CD14-positive monocyte (primary cell): ENCODE measurements at regions not wholly inside any gene's neighbourhood (a gene's known extent, or its start where the extent isn't known, plus 50 kb on each side); places are given as distances from the start of the nearest gene placed in this dataset.

Experiments
- DNase-seq, 3 donors: peaks; one replicate each; pipeline ENCODE4 v3.0.0-alpha.2; 2011 to 2022
- H2AFZ ChIP-seq: 2 replicates; pipeline ENCODE4 v1.6.0; 2012; ENCODE audit warnings: mild to moderate bottlenecking, low read depth, low read length, inconsistent platforms; ENCODE audit not compliant: insufficient read depth, poor library complexity, severe bottlenecking
- H3K27ac ChIP-seq, 2 donors: 1 replicate in 1 of 2; 2 replicates in 1 of 2; pipeline ENCODE4 v1.5.1; 2012 to 2013; ENCODE audit warnings: low read length in 2 of 2, control low read depth in 1 of 2, inconsistent platforms in 1 of 2, low read depth in 1 of 2, mild to moderate bottlenecking in 1 of 2
- H3K27me3 ChIP-seq, 2 donors: one replicate each; pipeline versions ENCODE4 v1.6.0 to v1.6.1; 2011 to 2013; ENCODE audit warnings: low read length in 2 of 2; ENCODE audit not compliant: control insufficient read depth in 2 of 2, insufficient read depth in 2 of 2
- H3K36me3 ChIP-seq, 2 donors: replicated peaks in 1 of 2; 1 replicate in 1 of 2; 2 replicates in 1 of 2; pipeline versions ENCODE4 v1.5.1 to v1.6.1; 2012 to 2013; ENCODE audit warnings: low read length in 2 of 2, control low read depth in 1 of 2, inconsistent platforms in 1 of 2, mild to moderate bottlenecking in 1 of 2; ENCODE audit not compliant: insufficient read depth in 2 of 2, control insufficient read depth in 1 of 2
- H3K4me1 ChIP-seq, 2 donors: 1 replicate in 1 of 2; 2 replicates in 1 of 2; pipeline versions ENCODE4 v1.5.1 to v1.6.1; 2012 to 2013; ENCODE audit warnings: low read length in 2 of 2, control low read depth in 1 of 2, inconsistent platforms in 1 of 2, mild to moderate bottlenecking in 1 of 2, moderate library complexity in 1 of 2; ENCODE audit not compliant: insufficient read depth in 2 of 2, control insufficient read depth in 1 of 2
- H3K4me2 ChIP-seq: replicated peaks from 2 replicates; pipeline ENCODE3; 2012; ENCODE audit warnings: low read length, moderate library complexity, mild to moderate bottlenecking; ENCODE audit not compliant: poor library complexity, severe bottlenecking; ENCODE audit errors: extremely low read depth
- H3K4me3 ChIP-seq, 3 experiments: fragments of 200-600 bp in 1 of 3; sonication (generic) in 1 of 3; replicated peaks in 1 of 3; 1 replicate in 2 of 3; 2 replicates in 1 of 3; pipeline ENCODE4 v1.5.1; 2011 to 2013; ENCODE audit warnings: low read length in 3 of 3, mild to moderate bottlenecking in 3 of 3, control low read depth in 2 of 3, low read depth in 2 of 3, inconsistent platforms in 1 of 3, moderate library complexity in 1 of 3
- H3K79me2 ChIP-seq: 2 replicates; pipeline ENCODE4 v1.6.0; 2012; ENCODE audit warnings: mild to moderate bottlenecking, control low read depth, inconsistent platforms, low read length, moderate library complexity; ENCODE audit not compliant: insufficient read depth
- H3K9ac ChIP-seq: 2 replicates; pipeline ENCODE4 v1.6.0; 2017; ENCODE audit warnings: low read length, mild to moderate bottlenecking; ENCODE audit not compliant: insufficient read depth, poor library complexity, severe bottlenecking
- H3K9me3 ChIP-seq, 2 donors: replicated peaks in 1 of 2; 1 replicate in 1 of 2; 2 replicates in 1 of 2; pipeline versions ENCODE4 v1.5.1 to v1.6.1; 2012 to 2013; ENCODE audit warnings: low read length in 2 of 2, control low read depth in 1 of 2; ENCODE audit not compliant: control insufficient read depth in 1 of 2, insufficient read depth in 1 of 2
- H4K20me1 ChIP-seq: 2 replicates; pipeline ENCODE4 v1.6.0; 2012; ENCODE audit warnings: mild to moderate bottlenecking, low read length, control low read depth, moderate library complexity; ENCODE audit not compliant: insufficient read depth
- H3K27ac Mint-ChIP-seq, 7 donors: one replicate each; pipeline ENCODE4 v1.8.0; 2020; ENCODE audit warnings: mild to moderate bottlenecking in 7 of 7, mixed read lengths in 7 of 7, moderate library complexity in 6 of 7, inconsistent platforms in 2 of 7
- H3K27me3 Mint-ChIP-seq, 3 donors: one replicate each; pipeline ENCODE4 v1.8.0; 2021 to 2022; ENCODE audit warnings: low read depth in 3 of 3, mild to moderate bottlenecking in 3 of 3, mixed read lengths in 3 of 3, moderate library complexity in 3 of 3, inconsistent platforms in 1 of 3
- H3K36me3 Mint-ChIP-seq, 2 donors: one replicate each; pipeline ENCODE4 v1.8.0; 2020; ENCODE audit warnings: mixed read lengths in 2 of 2, inconsistent platforms in 1 of 2, mild to moderate bottlenecking in 1 of 2
- H3K4me1 Mint-ChIP-seq: one replicate; pipeline ENCODE4 v1.8.0; 2020; ENCODE audit warnings: mild to moderate bottlenecking, mixed read lengths
- H3K4me3 Mint-ChIP-seq, 2 donors: one replicate each; pipeline ENCODE4 v1.8.0; 2020; ENCODE audit warnings: mild to moderate bottlenecking in 2 of 2, mixed read lengths in 2 of 2, moderate library complexity in 1 of 2
- H3K9me3 Mint-ChIP-seq, 7 donors: one replicate each; pipeline ENCODE4 v1.8.0; 2020 to 2022; ENCODE audit warnings: mixed read lengths in 7 of 7, mild to moderate bottlenecking in 6 of 7, moderate library complexity in 6 of 7, inconsistent platforms in 2 of 7
- WGBS: methylation state at CpG from one replicate; pipeline ENCODE4 v1.1.5; 2013; ENCODE audit warnings: missing lambda C conversion rate; ENCODE audit not compliant: insufficient coverage; 5-methylcytosine and 5-hydroxymethylcytosine counted together
- intact Hi-C, 2 donors: fragments of 100-400 bp; cut with micrococcal nuclease; formaldehyde crosslinking; loops; one replicate each; pipeline versions ENCODE4 v1.15.0 to v1.15.1; 2023
- TF ChIP-seq, protein P1 (sequence below): fragments of 200-600 bp; IDR thresholded peaks from one replicate; pipeline ENCODE4 v1.8.0; 2022; ENCODE audit warnings: antibody characterized with exemption, mild to moderate bottlenecking

DNA sequence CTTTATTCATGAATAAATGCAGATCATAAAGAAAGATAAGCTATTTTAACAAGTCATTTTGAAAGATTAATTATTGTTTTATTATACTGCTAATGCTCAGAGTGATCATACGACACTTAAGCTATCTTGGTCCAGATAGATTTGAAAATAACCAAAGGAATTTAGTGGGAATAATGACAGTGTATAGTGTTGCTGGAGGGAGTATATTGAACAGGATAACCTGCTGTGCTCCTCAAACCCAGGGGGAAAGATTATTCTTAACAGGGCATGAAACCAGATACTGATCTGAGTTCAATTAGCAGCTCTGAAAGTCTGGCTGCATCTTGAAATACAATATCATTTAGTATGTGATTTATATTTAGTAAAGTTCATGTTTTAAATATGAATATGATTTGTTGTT is 216.3 kb upstream of the ITGA4 start:
- no peaks in the 10 kb centered on the region for H3K79me2 ChIP-seq
- H3K27me3 Mint-ChIP-seq: peaks cover 0 to 2% (median 2%) of the 10 kb centered on the region in 3 donors
- no peaks in the 10 kb centered on the region for H3K27me3 ChIP-seq
- no peaks in the 10 kb centered on the region for H4K20me1 ChIP-seq
- WGBS: no CpG with 5 or more reads among the region's 1 CpG
- no peak overlapping the region for H3K4me3 ChIP-seq
- intact Hi-C loops: no loop called here
- peaks cover 0 to 5% of the 10 kb centered on the region in 2 donors for H3K36me3 Mint-ChIP-seq
- no peaks in the 10 kb centered on the region for H3K9me3 Mint-ChIP-seq
- no peak for DNase-seq
- TF ChIP-seq, protein P1, sequence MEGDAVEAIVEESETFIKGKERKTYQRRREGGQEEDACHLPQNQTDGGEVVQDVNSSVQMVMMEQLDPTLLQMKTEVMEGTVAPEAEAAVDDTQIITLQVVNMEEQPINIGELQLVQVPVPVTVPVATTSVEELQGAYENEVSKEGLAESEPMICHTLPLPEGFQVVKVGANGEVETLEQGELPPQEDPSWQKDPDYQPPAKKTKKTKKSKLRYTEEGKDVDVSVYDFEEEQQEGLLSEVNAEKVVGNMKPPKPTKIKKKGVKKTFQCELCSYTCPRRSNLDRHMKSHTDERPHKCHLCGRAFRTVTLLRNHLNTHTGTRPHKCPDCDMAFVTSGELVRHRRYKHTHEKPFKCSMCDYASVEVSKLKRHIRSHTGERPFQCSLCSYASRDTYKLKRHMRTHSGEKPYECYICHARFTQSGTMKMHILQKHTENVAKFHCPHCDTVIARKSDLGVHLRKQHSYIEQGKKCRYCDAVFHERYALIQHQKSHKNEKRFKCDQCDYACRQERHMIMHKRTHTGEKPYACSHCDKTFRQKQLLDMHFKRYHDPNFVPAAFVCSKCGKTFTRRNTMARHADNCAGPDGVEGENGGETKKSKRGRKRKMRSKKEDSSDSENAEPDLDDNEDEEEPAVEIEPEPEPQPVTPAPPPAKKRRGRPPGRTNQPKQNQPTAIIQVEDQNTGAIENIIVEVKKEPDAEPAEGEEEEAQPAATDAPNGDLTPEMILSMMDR: no peak
- H3K9ac ChIP-seq: no peak overlapping the region
- no peak overlapping the region for H2AFZ ChIP-seq
- H3K4me2 ChIP-seq: no peak overlapping the region
- H3K4me1 ChIP-seq: peaks cover 20 to 32% of the 10 kb centered on the region in 2 donors
- H3K4me3 Mint-ChIP-seq: no peak overlapping the region
- no peaks in the 10 kb centered on the region for H3K9me3 ChIP-seq
- no peak overlapping the region for H3K27ac ChIP-seq
- no peaks in the 10 kb centered on the region for H3K36me3 ChIP-seq
- H3K4me1 Mint-ChIP-seq: peaks cover 34% of the 10 kb centered on the region
- H3K27ac Mint-ChIP-seq: no peak overlapping the region

GRCh38 chr2:181241366-181241765 is 215.8 kb upstream of the ITGA4 start:
- Histone ChIP-seq H3K36me3 (no peaks in the 10 kb centered on the region), H3K27ac (no peak overlapping the region), H3K79me2 (no peaks in the 10 kb centered on the region), H3K9ac (no peak overlapping the region), H4K20me1 (no peaks in the 10 kb centered on the region), H3K27me3 (no peaks in the 10 kb centered on the region), H3K4me2 (no peak overlapping the region), H2AFZ (no peak overlapping the region), H3K4me3 (no peak overlapping the region), H3K9me3 (no peaks in the 10 kb centered on the region), H3K4me1 (peaks cover 15 to 27% of the 10 kb centered on the region in 2 donors)
- Mint-ChIP-seq H3K36me3 (peaks cover 0 to 5% of the 10 kb centered on the region in 2 donors), H3K9me3 (no peaks in the 10 kb centered on the region), H3K4me1 (peaks cover 30% of the 10 kb centered on the region), H3K4me3 (no peak overlapping the region), H3K27ac (peak overlapping the region in 1 of 7 donors; percentile 30), H3K27me3 (peaks cover 0 to 2% (median 2%) of the 10 kb centered on the region in 3 donors)
- WGBS: no CpG with 5 or more reads among the region's 2 CpGs
- TF ChIP-seq, protein P1: no peak
- intact Hi-C loops: no loop called here
- no peak for DNase-seq
